ENCODE measurements at regions not wholly inside any gene's neighbourhood (a gene's known extent, or its start where the extent isn't known, plus 50 kb on each side); places are given as distances from the start of the nearest gene placed in this dataset.

DNA sequence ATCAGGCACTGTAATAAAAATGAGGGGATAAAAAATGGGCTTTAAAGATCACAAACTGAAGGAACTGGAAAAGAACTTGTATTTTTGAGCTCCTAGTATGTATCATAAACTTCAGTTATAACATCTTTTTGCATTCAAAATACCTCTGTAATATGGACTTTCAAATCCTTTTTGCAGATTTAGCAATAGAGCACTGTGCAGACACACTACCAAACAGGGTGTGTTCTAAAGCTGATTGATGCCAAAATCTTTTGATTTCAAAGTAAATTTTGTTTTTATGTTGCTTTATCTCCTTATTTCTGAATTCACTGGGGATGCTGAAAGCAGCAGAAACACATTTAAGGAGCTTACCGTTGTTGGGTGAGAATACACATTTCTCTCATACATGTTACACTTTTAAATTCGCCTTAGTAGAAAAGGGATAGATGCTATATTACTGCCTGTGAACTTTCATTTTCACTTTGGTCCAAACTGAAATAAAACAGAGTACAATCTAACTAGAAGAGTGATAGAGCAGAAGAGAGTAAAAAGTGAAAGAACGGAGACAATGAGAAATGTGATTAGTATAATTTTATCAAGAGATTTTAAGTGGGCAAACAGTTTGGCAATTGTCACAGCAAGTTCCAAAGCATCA, 1126.6 kb downstream of the BRINP3 start:
- Histone ChIP-seq H3F3A (ENCODE audit: insufficient read depth, low read length, poor library complexity, severe bottlenecking) (no peaks in the 10 kb centered on the region), H3K27me3 (ENCODE audit: insufficient read depth, low read depth, low read length) (no peaks in the 10 kb centered on the region), H3K27ac (ENCODE audit: low read length) (no peak overlapping the region), H3K9ac (ENCODE audit: low read length) (no peak overlapping the region), H3K9me2 (ENCODE audit: insufficient read depth, low read length) (no peaks in the 10 kb centered on the region), H3K79me2 (replicated peaks; ENCODE audit: insufficient read depth, low read length) (no peaks in the 10 kb centered on the region), H3K4me2 (ENCODE audit: low read length) (no peak overlapping the region), H3K9me3 (ENCODE audit: low read length) (no peaks in the 10 kb centered on the region), H3K4me3 (ENCODE audit: low read length) (no peak overlapping the region), H4K20me1 (ENCODE audit: insufficient read depth) (no peaks in the 10 kb centered on the region), H2AFZ (ENCODE audit: low read depth, low read length) (no peak overlapping the region), H3K36me3 (ENCODE audit: insufficient read depth, low read length) (no peaks in the 10 kb centered on the region)
- TF ChIP-seq SMC3 (conservative IDR thresholded peaks at IDR 0.05; ENCODE audit: poor library complexity): no peak
- no peak for TF ChIP-seq EP300 (conservative IDR thresholded peaks at IDR 0.05; ENCODE audit: poor library complexity, severe bottlenecking)
- TF ChIP-seq POLR2AphosphoS5 (IDR thresholded peaks at IDR 0.05): no peak
- TF ChIP-seq, protein P1, sequence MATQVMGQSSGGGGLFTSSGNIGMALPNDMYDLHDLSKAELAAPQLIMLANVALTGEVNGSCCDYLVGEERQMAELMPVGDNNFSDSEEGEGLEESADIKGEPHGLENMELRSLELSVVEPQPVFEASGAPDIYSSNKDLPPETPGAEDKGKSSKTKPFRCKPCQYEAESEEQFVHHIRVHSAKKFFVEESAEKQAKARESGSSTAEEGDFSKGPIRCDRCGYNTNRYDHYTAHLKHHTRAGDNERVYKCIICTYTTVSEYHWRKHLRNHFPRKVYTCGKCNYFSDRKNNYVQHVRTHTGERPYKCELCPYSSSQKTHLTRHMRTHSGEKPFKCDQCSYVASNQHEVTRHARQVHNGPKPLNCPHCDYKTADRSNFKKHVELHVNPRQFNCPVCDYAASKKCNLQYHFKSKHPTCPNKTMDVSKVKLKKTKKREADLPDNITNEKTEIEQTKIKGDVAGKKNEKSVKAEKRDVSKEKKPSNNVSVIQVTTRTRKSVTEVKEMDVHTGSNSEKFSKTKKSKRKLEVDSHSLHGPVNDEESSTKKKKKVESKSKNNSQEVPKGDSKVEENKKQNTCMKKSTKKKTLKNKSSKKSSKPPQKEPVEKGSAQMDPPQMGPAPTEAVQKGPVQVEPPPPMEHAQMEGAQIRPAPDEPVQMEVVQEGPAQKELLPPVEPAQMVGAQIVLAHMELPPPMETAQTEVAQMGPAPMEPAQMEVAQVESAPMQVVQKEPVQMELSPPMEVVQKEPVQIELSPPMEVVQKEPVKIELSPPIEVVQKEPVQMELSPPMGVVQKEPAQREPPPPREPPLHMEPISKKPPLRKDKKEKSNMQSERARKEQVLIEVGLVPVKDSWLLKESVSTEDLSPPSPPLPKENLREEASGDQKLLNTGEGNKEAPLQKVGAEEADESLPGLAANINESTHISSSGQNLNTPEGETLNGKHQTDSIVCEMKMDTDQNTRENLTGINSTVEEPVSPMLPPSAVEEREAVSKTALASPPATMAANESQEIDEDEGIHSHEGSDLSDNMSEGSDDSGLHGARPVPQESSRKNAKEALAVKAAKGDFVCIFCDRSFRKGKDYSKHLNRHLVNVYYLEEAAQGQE (IDR thresholded peaks at IDR 0.05; ENCODE audit: borderline replicate concordance): no peak
- TF ChIP-seq MXI1 (conservative IDR thresholded peaks at IDR 0.05; ENCODE audit: poor library complexity, severe bottlenecking): no peak
- no peak for TF ChIP-seq TAF1 (IDR thresholded peaks at IDR 0.05; ENCODE audit: low read depth)
- no peak for TF ChIP-seq CTCF (IDR thresholded peaks at IDR 0.05; ENCODE audit: poor library complexity, severe bottlenecking)
- no peak for TF ChIP-seq RAD21 (conservative IDR thresholded peaks at IDR 0.05)
- no peak for TF ChIP-seq EZH2 (IDR thresholded peaks at IDR 0.05; ENCODE audit: borderline replicate concordance, insufficient read depth, low read length, poor library complexity, severe bottlenecking)

GRCh38 chr1:189351960-189352359, 1125.7 kb downstream of the BRINP3 start:
- H2AFZ ChIP-seq (ENCODE audit: low read depth, low read length): no peak overlapping the region
- no peaks in the 10 kb centered on the region for H3K36me3 ChIP-seq (ENCODE audit: insufficient read depth, low read length)
- no peak overlapping the region for H3K4me2 ChIP-seq (ENCODE audit: low read length)

More at GRCh38 chr1:189351960-189352359, 1125.7 kb downstream of the BRINP3 start:
- Histone ChIP-seq H3K27me3 (ENCODE audit: insufficient read depth, low read depth, low read length) (no peaks in the 10 kb centered on the region), H3K79me2 (replicated peaks; ENCODE audit: insufficient read depth, low read length) (no peaks in the 10 kb centered on the region), H3K9me3 (ENCODE audit: low read length) (no peaks in the 10 kb centered on the region), H3K27ac (ENCODE audit: low read length) (no peak overlapping the region), H4K20me1 (ENCODE audit: insufficient read depth) (no peaks in the 10 kb centered on the region), H3K9me2 (ENCODE audit: insufficient read depth, low read length) (no peaks in the 10 kb centered on the region), H3F3A (ENCODE audit: insufficient read depth, low read length, poor library complexity, severe bottlenecking) (no peaks in the 10 kb centered on the region), H3K4me3 (ENCODE audit: low read length) (no peak overlapping the region), H3K9ac (ENCODE audit: low read length) (no peak overlapping the region)
- TF ChIP-seq, protein P1 (IDR thresholded peaks at IDR 0.05; ENCODE audit: borderline replicate concordance): no peak
- TF ChIP-seq EZH2 (IDR thresholded peaks at IDR 0.05; ENCODE audit: borderline replicate concordance, insufficient read depth, low read length, poor library complexity, severe bottlenecking) (no peak), EP300 (conservative IDR thresholded peaks at IDR 0.05; ENCODE audit: poor library complexity, severe bottlenecking) (no peak), MXI1 (conservative IDR thresholded peaks at IDR 0.05; ENCODE audit: poor library complexity, severe bottlenecking) (no peak), TAF1 (IDR thresholded peaks at IDR 0.05; ENCODE audit: low read depth) (no peak), RAD21 (conservative IDR thresholded peaks at IDR 0.05) (no peak), POLR2AphosphoS5 (IDR thresholded peaks at IDR 0.05) (no peak), CTCF (IDR thresholded peaks at IDR 0.05; ENCODE audit: poor library complexity, severe bottlenecking) (no peak), SMC3 (conservative IDR thresholded peaks at IDR 0.05; ENCODE audit: poor library complexity) (no peak)
